ENCODE measurements at regions not wholly inside any gene's neighbourhood (a gene's known extent, or its start where the extent isn't known, plus 50 kb on each side); places are given as distances from the start of the nearest gene placed in this dataset.

GRCh38 chr20:22412977-22413868 lies 171.1 kb downstream of the FOXA2 start (continued):
- TF ChIP-seq TBP (IDR thresholded peaks at IDR 0.05; ENCODE audit: low read depth, low read length) = no peak

All from H1 (cell line).